GM18909 (cell line): ENCODE measurements at regions not wholly inside any gene's neighbourhood (a gene's known extent, or its start where the extent isn't known, plus 50 kb on each side); places are given as distances from the start of the nearest gene placed in this dataset.
A peak's percentile ranks its signal among the peaks of the same experiment; 100 is the strongest.

ENCODE experiments used
- ATAC-seq: cut with Tn5 transposase; IDR thresholded peaks from one replicate; pipeline ENCODE4 v1.9.1; 2021; ENCODE audit warnings: mild to moderate bottlenecking; ENCODE audit not compliant: unreplicated experiment, poor library complexity

- ATAC-seq: no peak
These were observed 538.5 kb downstream of the ZEB2 start for GRCh38 chr2:143981428-143981827.

- ATAC-seq: no peak
These were observed 542.6 kb downstream of the ZEB2 start for GRCh38 chr2:143977356-143977755.

GRCh38 chr2:143975216-143975615 is 544.7 kb downstream of the ZEB2 start:
- ATAC-seq: no peak

- no peak for ATAC-seq
These were observed 545.7 kb downstream of the ZEB2 start for GRCh38 chr2:143974262-143974661.

GRCh38 chr2:143968860-143969259 is 551.1 kb downstream of the ZEB2 start:
- ATAC-seq: no peak

GRCh38 chr2:143968360-143968759 is 551.6 kb downstream of the ZEB2 start:
- no peak for ATAC-seq

- ATAC-seq: no peak
These were observed 554.3 kb downstream of the ZEB2 start for GRCh38 chr2:143965493-143966164.

- no peak for ATAC-seq
These were observed 555.0 kb downstream of the ZEB2 start for GRCh38 chr2:143964891-143965290.

GRCh38 chr2:143960177-143960576 is 559.7 kb downstream of the ZEB2 start:
- ATAC-seq: no peak

- no peak for ATAC-seq
These were observed 562.6 kb downstream of the ZEB2 start for GRCh38 chr2:143957321-143957720.

GRCh38 chr2:143955401-143956065 is 564.4 kb downstream of the ZEB2 start:
- ATAC-seq: no peak

- no peak for ATAC-seq
These were observed 565.1 kb downstream of the ZEB2 start for GRCh38 chr2:143954844-143955243.

- no peak for ATAC-seq
These were observed 565.7 kb downstream of the ZEB2 start for GRCh38 chr2:143954186-143954585.

- ATAC-seq: no peak
These were observed 566.4 kb downstream of the ZEB2 start for GRCh38 chr2:143953451-143954030.

- no peak for ATAC-seq
These were observed 567.4 kb downstream of the ZEB2 start for GRCh38 chr2:143952536-143952935.

GRCh38 chr2:143950704-143951103 is 569.2 kb downstream of the ZEB2 start:
- no peak for ATAC-seq

GRCh38 chr2:143949121-143949848 is 570.6 kb downstream of the ZEB2 start:
- peak; percentile 65 for ATAC-seq

- no peak for ATAC-seq
These were observed 571.2 kb downstream of the ZEB2 start for GRCh38 chr2:143948710-143949109.

- ATAC-seq: no peak
These were observed 573.2 kb downstream of the ZEB2 start for GRCh38 chr2:143946436-143947391.

GRCh38 chr2:143942486-143942885 is 577.4 kb downstream of the ZEB2 start:
- no peak for ATAC-seq
